GM21526 (cell line): ENCODE measurements at regions not wholly inside any gene's neighbourhood (a gene's known extent, or its start where the extent isn't known, plus 50 kb on each side); places are given as distances from the start of the nearest gene placed in this dataset.
"Not testable (repeated sequence)": the region's sequence is repeated elsewhere in the genome, so short reads cannot be mapped to it uniquely, and the experiment has no call there.

Experiments
- ATAC-seq: cut with Tn5 transposase; IDR thresholded peaks from one replicate; pipeline ENCODE4 v1.9.1; 2021; ENCODE audit warnings: moderate library complexity; ENCODE audit not compliant: unreplicated experiment, low FRiP score

DNA sequence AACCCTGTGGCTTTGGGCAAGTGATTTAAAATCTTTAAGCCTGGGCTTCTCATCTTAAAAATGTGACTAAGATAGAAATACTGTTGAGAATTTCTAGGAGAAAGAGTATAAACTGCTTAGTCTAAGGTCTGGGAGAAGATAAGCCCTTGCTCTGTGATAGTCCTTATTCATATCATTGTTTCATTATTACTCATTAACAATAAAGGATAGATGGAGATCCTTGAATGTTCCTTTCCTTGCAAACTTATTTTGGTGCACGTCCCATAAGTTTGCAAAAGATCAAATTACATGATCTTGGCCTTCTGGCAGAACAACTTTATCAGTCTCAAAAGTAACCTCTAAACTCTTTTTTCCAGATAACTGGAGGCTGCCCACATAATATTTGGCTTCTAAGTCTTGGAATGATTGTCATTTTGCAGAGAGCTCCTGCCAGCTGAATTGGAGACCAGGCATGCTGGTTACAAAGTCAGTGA, 138.3 kb downstream of the FAM124B start:
- ATAC-seq = no peak

DNA sequence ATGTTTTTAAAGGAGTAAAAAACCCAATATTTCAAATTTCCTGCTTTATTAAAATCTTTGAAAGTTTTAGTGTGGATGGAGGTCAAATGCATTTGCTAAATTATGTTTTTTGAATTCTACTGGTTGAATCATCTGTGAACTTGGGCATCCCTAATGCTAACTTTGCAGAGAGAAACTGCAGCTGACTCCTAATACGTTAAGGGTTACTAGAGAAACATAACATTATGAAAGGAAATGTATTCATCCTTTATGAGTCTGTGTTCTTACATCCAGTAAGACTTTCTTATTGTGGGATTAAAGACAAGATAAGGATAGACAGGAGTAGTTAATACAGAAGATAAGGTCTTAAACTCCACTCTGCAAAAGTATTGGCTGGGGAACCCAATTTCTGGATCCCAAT, 140.6 kb downstream of the FAM124B start:
- ATAC-seq = no peak

DNA sequence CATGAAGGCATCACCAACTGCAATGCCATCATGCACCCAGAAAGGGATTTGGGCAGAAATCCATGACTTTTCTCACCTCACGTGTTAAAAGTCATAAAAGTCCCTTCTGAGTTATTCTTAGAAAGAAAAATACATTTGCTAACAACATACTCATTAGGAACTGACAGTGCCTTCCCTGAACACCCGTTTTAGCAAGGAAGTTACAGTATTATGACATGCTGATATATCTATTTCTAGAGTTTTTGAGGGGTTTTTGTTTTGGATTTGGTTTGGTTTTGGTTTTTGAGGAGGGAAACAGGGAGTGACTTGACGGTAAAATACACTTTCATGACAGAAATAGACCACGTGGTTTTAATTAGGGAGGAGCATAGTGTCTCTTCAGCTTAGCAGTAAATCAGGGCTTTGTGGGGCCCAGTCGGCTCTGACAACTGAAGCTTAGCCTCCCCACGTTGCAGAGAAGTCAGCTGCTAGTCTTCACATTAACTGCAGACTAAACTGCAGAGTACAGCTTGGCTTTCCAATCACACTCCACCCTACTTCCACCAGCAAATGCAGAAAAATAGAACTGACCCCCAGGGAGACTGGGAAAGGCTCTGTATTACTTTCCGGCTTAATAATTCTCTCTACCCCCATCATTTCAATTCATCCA, 141.4 kb downstream of the FAM124B start:
- no peak for ATAC-seq

DNA sequence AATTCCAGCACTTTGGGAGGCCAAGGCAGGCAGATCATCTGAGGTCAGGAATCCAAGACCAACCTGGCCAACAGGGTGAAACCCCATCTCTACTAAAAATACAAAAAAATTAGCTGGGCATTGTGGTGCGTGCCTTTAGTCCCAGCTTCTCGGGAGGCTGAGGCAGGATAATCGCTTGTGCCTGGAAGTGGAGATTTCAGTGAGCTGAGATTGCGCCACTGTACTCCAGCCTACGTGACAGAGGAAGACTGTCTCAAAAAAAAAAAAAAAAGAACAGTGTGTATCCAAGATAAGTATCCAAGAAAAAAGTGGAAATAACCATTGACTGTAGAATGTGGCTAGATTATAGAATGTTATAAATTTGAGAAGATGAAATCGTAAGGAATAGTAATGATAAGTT, 142.1 kb downstream of the FAM124B start:
- no peak for ATAC-seq

DNA sequence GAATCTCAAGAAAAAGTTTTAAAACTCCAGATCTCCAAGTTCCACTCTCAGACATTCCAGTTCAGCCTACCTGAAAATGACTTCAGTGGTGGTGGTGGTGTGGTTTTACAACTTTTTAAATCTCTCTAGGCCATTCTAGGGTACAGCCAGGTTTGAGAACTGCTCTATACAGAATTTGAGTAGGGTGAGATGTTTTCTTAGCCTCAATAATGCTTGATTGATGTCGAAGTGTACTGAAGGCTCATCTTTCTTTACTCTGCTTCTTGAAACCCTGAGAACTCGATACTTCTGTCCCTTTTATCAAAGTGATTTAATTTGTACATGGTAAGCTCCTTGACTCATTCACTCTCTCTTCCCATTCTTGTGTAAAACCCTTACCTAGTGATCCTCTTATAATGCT, 143.8 kb downstream of the FAM124B start:
- ATAC-seq = no peak

DNA sequence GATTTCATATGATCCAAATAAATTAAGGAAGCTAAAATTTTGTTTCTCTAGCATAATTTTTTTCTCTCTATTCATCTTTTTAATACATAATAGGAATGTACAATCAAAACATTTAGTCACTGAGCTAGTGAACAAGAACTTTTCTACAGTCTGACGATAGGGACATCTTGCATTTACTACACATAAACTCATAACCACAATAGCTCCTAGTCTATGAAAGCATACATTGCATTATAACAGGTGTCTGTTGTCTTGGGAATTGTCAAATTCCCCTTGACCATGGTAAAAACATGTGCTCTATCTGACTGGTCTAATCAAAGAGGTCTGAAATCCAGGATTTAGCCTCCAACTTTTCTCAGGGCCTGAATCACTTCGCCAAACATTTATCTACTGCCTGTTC, 144.8 kb downstream of the FAM124B start:
- no peak for ATAC-seq

DNA sequence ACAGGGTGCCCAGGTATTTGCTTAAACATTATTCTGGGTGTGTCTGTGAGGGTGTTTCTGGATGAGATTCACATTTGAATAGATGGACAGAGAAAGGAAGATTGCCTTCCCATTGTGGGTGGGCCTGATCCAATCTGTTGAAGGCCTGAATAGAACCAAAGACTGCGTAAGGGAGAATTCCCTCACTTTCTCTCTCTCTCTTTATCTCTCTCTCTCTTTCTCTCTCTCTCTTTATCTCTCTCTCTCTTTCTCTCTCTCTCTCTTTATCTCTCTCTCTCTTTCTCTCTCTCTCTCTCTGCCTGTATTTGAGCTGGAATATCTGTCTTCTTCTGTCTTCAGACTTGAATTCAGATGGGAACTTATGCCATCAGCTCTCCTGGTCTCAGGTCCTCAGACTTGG, 148.4 kb downstream of the FAM124B start:
- no peak for ATAC-seq

- ATAC-seq = no peak
Measured at GRCh38 chr2:224252631-224253030, 149.3 kb downstream of the FAM124B start.

DNA sequence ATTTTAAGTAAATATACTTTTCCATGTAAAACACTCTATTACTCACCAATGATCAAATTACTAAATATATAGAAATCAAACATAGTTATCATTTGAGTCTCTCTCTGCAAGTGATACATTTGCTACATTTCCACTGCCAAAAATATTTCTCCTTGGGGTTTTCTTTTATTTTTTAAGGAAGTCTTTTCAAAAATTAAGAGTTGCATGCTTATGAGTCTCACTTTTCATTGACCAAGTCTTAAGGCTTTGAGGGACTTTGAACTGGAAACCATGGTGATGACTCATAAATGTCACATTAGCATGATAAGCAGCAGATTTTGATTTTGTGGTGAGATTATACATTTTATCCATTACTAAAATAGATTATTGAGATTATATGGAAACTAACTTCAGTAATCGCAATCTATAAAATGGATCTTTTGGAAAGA, 152.9 kb downstream of the FAM124B start:
- no peak for ATAC-seq

DNA sequence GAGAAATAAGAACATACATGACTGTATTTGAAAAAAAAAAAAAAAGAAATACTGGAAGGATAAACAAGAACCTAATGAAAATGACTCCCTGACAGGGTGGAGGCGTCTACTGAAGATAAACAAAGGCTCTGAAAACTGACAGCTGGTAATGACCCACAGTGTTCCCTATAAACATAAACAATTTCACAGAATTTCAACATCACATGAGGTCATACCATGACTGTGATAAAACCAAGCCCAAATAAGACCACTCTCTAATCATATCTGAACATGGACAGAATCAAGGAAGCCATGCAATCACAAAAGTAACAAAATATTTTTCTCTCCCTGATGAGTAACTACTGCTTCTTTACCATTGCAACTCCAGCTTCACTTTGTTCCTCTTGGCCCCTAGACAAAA, 159.3 kb downstream of the FAM124B start:
- no peak for ATAC-seq

DNA sequence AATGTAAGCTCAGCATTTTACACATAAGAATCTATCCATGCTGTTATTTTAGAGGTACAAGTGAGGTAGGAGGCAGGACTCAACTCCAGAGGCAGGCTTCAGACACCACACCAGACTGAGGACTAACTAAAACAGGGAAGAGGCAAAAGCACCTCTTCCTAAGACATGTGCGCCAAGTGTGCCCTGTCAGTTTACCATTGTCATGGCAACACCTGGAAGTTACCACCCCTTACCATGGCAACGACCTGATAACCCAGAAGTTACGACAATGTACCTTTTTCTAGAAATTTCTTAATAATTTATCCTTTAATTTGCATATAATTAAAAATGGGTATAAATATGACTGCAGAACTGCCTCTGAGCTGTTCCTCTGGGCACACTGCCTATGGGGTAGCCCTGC, 160.1 kb downstream of the FAM124B start:
- no peak for ATAC-seq

DNA sequence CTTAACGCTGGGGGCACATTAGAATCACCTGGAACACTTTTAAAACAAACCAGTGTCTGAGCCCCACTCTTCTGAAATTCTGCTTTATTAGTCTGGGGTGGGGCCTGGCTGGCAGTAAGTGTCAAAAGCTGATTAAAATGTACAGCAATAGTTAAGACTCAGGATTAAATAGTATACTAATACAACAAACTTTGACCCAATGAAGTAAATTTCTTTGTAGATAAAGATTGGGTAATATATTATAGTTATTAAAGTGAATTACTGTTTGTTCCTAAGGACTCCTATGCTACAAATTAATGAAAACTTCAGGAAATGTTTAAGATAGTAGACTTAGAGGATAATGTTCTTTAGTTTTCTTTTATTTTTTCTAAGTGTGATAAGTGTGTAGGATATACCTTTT, 160.9 kb downstream of the FAM124B start:
- ATAC-seq = no peak

GRCh38 chr2:224223851-224224555, 177.9 kb downstream of the FAM124B start:
- ATAC-seq = no peak

- no peak for ATAC-seq
Measured at GRCh38 chr2:224222974-224223373, 178.9 kb downstream of the FAM124B start.

GRCh38 chr2:224222291-224222690, 179.6 kb downstream of the FAM124B start:
- ATAC-seq = no peak

- no peak for ATAC-seq
Measured at GRCh38 chr2:224221455-224221913, 180.4 kb downstream of the FAM124B start.

- no peak for ATAC-seq
Measured at GRCh38 chr2:224220586-224221255, 181.2 kb downstream of the FAM124B start.

GRCh38 chr2:224219781-224220180, 180.7 kb upstream of the SERPINE2 start:
- no peak for ATAC-seq

- no peak for ATAC-seq
Measured at GRCh38 chr2:224217962-224218347, 178.9 kb upstream of the SERPINE2 start.

DNA sequence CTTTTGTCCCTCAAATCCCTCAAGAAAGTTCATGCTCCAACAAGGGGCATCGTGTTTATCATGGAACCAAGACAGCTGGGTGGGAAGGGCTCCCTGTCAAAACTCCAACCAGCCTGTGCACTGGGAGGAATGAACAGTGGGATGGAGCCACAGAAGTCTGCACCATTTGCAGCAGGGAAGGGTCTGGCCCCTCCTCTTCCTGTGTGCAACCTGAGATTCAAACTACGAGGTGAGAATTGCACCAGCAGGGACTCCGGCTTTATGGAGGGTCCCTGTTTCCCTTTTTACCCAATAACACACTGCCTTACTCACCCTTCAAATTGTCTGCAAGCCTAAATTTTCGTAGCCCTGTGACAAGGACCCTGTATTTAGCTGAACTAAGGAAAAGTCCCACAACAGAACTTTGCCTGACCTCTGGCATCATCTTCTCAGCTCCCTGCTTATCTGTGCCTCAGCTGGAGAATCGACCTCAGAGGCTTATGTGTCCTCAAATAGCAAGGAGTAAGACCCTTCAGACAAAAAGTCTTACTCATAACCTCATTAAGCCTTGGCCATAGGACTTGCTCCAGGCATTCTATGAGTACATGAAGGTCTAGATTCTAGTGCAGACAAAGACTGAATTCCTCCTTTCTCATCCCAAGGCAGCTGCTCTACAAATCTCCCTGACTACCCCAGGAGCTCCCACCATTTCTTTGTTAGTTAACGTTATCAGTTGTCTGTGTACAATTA, 178.3 kb upstream of the SERPINE2 start:
- ATAC-seq = no peak

DNA sequence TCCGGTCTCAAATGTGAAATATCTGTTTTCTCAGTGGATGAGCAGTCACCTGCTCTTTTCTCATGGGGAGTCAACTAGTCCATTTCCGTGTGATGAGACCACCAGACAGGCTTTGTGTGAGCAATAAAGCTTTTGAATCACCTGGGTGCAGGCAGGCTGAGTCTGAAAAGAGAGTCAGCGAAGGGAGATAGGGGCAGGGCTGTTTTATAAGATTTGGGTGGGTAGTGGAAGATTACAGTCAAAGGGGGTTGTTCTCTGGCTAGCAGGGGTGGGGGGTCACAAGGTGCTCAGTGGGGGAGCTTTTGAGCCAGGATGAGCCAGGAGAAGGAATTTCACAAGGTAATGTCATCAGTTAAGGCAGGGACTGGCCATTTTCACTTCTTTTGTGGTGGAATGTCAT, 176.5 kb upstream of the SERPINE2 start:
- ATAC-seq = not testable (repeated sequence)
